ENCODE measurements at regions not wholly inside any gene's neighbourhood (a gene's known extent, or its start where the extent isn't known, plus 50 kb on each side); places are given as distances from the start of the nearest gene placed in this dataset.

- ChIA-PET CTCF (interaction anchor here (1.2 to 2.7 kb wide), 3 partner anchors 47 to 193 kb away, joined by 4 to 10 read pairs (median 8); no protein-coding TSS in a partner anchor), POLR2A (ENCODE audit: low non-redundant PET) (interaction anchor here (0.6 kb wide), 1 partner anchor 86 kb away, joined by 3 read pairs; no protein-coding TSS in a partner anchor)
- Histone ChIP-seq H3K27ac (ENCODE audit: low read depth, low read length, poor library complexity, severe bottlenecking) (no peak overlapping the region), H3K4me1 (ENCODE audit: insufficient read depth, low read length, poor library complexity, severe bottlenecking) (peaks cover 20% of the 10 kb centered on the region), H3K36me3 (ENCODE audit: insufficient read depth, low read length, poor library complexity, severe bottlenecking) (no peaks in the 10 kb centered on the region), H3K9me3 (ENCODE audit: low read depth, low read length, poor library complexity, severe bottlenecking) (no peaks in the 10 kb centered on the region), H3K27me3 (replicated peaks; ENCODE audit: insufficient read depth, low read depth, low read length, poor library complexity) (no peaks in the 10 kb centered on the region), H3K4me3 (ENCODE audit: low read depth, low read length, poor library complexity, severe bottlenecking) (no peak overlapping the region)
- BruUV-seq (replicated peaks), result no TSS peak
- intact Hi-C loops (cut with micrococcal nuclease; ENCODE audit: unreplicated experiment), result loop anchor here (2.0 to 10.0 kb wide), 4 partner anchors 49 to 608 kb away; partner anchors contain the start of gene PRIM2
- no peak for TF ChIP-seq EZH2 (IDR thresholded peaks at IDR 0.05; ENCODE audit: borderline replicate concordance, low read depth, low read length, poor library complexity, severe bottlenecking)
- TF ChIP-seq CTCF (conservative IDR thresholded peaks at IDR 0.05; ENCODE audit: low read depth, low read length), result no peak
- DNase-seq (ENCODE audit: low spot score), result no peak
Observed at GRCh38 chr6:56709650-56710049, 67.0 kb upstream of the DST start.

GRCh38 chr6:56708810-56709597 lies 66.3 kb upstream of the DST start:
- intact Hi-C loops (cut with micrococcal nuclease; ENCODE audit: unreplicated experiment), result loop anchor here (2.0 kb wide), 2 partner anchors 50 to 142 kb away; no protein-coding TSS in a partner anchor

More at GRCh38 chr6:56708810-56709597, 66.3 kb upstream of the DST start:
- BruUV-seq (replicated peaks), result no TSS peak
- DNase-seq (ENCODE audit: low spot score), result peak; percentile 80
- no peaks in the 10 kb centered on the region for H3K9me3 ChIP-seq (ENCODE audit: low read depth, low read length, poor library complexity, severe bottlenecking)
- ChIA-PET CTCF (interaction anchor here (1.2 to 2.7 kb wide), 3 partner anchors 48 to 194 kb away, joined by 4 to 10 read pairs (median 8); no protein-coding TSS in a partner anchor), POLR2A (ENCODE audit: low non-redundant PET) (no interaction called here)
- H3K27me3 ChIP-seq (replicated peaks; ENCODE audit: insufficient read depth, low read depth, low read length, poor library complexity), result no peaks in the 10 kb centered on the region
- H3K27ac ChIP-seq (ENCODE audit: low read depth, low read length, poor library complexity, severe bottlenecking), result no peak overlapping the region
- no peak overlapping the region for H3K4me3 ChIP-seq (ENCODE audit: low read depth, low read length, poor library complexity, severe bottlenecking)
- H3K4me1 ChIP-seq (ENCODE audit: insufficient read depth, low read length, poor library complexity, severe bottlenecking), result peaks cover 13% of the 10 kb centered on the region
- TF ChIP-seq EZH2 (IDR thresholded peaks at IDR 0.05; ENCODE audit: borderline replicate concordance, low read depth, low read length, poor library complexity, severe bottlenecking) (no peak), CTCF (conservative IDR thresholded peaks at IDR 0.05; ENCODE audit: low read depth, low read length) (peak; percentile 84)
- H3K36me3 ChIP-seq (ENCODE audit: insufficient read depth, low read length, poor library complexity, severe bottlenecking), result no peaks in the 10 kb centered on the region
